ENCODE measurements at regions not wholly inside any gene's neighbourhood (a gene's known extent, or its start where the extent isn't known, plus 50 kb on each side); places are given as distances from the start of the nearest gene placed in this dataset.
A peak's percentile ranks its signal among the peaks of the same experiment; 100 is the strongest.

DNA sequence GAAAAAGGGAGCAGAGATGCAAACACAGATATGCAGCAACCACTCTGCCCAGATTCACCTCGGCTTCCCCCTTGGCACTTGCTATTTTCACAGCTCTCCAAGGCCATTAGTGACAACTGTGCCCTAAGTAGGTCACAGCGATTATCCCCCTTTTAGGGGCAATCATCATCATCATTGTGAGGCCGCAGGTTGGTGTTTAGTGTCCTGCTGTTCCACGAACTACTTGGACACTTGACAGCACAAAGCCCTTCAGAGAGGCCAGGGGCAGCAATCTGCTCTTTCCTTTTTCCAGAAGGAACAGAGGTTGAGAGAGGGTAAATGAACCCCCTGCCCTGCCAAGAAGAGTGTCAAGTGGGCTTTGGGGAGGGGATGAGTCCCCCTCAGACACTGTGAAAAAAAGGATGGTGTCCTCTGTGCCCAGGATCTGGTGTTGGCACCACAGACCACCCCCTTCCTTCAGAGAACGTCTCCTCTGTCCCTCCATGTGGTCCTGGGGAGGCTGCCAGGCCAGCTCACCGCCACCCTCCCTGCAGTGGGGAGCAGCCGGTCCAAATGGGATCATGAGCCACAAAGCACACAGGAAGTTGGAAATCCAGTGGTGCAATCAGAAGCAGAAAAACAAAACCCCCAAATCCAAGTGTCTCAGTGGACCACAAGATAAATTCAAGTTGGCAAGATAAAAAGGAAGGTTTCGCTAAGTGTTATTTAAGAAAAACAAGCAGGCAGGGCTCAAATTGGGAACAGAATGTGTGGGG lies 78.4 kb upstream of the MED9 start:
- no peak for DNase-seq (ENCODE audit: low read depth in 2 of 2)

- no peak for DNase-seq (ENCODE audit: low read depth in 2 of 2)
These were observed 77.6 kb upstream of the MED9 start for GRCh38 chr17:17398943-17399926.

DNA sequence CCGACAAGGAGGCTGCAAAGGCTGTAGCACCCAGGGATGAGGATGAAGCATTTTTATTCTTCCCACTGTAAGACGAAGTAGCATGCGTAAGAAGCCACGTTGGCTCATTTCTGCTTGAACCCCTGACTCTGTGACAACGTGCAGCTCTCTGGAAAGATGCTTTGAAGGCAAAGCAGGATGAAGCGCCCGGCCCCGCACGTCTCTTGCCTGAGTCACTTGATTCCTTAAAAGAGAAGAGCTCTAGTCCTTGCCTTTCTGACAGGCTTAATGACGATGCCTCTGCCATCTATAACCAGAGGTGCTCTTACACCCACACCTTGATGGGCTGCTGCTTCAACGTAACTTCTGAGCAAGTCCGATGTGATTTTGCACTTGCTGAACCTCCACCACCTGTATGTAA lies 76.7 kb upstream of the MED9 start:
- no peak for DNase-seq (ENCODE audit: low read depth in 2 of 2)

DNA sequence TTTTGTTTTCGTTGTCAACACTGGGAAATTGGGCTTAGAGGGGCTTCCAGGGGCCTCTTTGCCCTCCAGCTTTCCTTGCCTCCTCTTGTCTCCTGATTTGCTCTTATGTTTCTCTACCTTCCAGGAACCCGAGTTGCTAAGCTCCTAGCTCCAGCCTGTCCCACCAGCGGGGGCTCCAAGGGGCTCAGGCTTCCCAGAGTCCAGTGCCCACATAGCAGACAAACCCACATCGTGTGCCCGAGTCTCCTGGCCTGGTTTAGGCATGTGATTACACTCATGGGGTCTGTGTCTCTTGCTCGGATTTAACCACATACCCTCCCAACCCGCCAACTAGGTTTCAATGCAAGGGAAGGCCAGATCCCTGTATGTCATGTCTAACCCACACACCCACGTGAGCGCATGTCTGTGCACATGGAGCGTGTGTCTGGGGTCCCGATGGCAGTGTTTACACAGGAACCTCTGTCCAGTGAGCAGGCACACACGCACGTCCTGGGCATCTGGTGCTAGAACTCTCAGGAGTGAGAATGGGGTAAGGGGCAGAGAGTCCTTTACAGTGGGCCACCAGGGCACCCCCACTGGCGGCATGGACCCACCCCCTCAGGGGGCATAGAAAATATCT lies 76.1 kb upstream of the MED9 start:
- no peak for DNase-seq (ENCODE audit: low read depth in 2 of 2)

GRCh38 chr17:17401271-17401781 lies 75.5 kb upstream of the MED9 start:
- DNase-seq (ENCODE audit: low read depth in 2 of 2): no peak

GRCh38 chr17:17402558-17402957 lies 74.2 kb upstream of the MED9 start:
- DNase-seq (ENCODE audit: low read depth in 2 of 2): no peak

GRCh38 chr17:17403065-17403464 lies 73.7 kb upstream of the MED9 start:
- no peak for DNase-seq (ENCODE audit: low read depth in 2 of 2)

GRCh38 chr17:17403899-17404576 lies 72.8 kb upstream of the MED9 start:
- DNase-seq (ENCODE audit: low read depth in 2 of 2): peak in 1 of 2 donors; percentile 16

GRCh38 chr17:17405673-17406072 lies 71.1 kb upstream of the MED9 start:
- no peak for DNase-seq (ENCODE audit: low read depth in 2 of 2)

- no peak for DNase-seq (ENCODE audit: low read depth in 2 of 2)
These were observed 70.6 kb upstream of the MED9 start for GRCh38 chr17:17406225-17406624.

- no peak for DNase-seq (ENCODE audit: low read depth in 2 of 2)
These were observed 68.5 kb upstream of the MED9 start for GRCh38 chr17:17408236-17408794.

DNA sequence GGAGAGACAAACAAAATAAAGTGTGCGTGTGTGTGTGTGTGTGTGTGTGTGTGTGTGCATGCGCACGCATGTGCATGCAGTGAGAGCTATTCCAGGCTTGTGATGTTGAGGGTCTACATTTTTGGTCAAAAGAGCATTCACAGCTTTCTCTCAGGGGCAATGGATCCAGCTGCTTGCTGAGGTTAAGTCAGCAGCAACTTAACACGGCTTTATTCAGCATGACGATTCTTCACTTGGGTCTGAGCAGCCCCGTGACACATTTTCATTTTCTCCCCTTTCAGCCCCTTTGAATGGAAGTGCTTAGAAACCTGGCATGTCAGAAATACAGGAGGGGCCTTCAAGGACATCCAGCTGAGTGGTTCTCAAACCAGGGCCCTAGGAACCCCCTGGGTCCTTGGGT lies 66.4 kb upstream of the MED9 start:
- no peak for DNase-seq (ENCODE audit: low read depth in 2 of 2)

GRCh38 chr17:17411692-17412091 lies 65.1 kb upstream of the MED9 start:
- DNase-seq (ENCODE audit: low read depth in 2 of 2): no peak

GRCh38 chr17:17412326-17412725 lies 64.5 kb upstream of the MED9 start:
- no peak for DNase-seq (ENCODE audit: low read depth in 2 of 2)

DNA sequence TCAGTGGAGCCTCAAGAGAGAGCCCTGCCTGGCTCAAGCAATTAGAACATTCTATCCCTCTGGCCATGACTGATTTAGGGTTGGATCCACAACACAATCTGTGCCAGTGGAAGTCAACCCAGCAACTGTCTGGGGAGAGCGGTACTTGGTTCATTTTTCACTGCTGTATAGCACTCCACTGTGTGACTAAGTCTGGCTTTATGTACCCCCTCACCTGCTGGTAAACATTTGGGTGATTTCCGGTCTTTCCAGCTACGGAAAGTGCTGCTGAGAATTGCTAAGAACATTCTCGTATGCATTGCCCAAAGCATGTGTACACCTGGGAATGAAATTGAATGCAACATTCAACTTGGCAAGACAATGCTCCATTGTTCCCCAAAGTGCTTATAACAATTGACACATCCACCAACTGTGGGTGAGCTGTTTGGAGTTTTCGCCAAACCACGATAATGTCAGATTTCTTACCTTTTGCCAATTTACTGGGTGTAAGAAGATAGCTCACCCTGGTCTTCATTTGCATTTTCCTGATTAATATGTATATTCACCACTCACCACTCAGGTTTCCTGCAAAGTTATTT lies 63.5 kb upstream of the MED9 start:
- DNase-seq (ENCODE audit: low read depth in 2 of 2): no peak

DNA sequence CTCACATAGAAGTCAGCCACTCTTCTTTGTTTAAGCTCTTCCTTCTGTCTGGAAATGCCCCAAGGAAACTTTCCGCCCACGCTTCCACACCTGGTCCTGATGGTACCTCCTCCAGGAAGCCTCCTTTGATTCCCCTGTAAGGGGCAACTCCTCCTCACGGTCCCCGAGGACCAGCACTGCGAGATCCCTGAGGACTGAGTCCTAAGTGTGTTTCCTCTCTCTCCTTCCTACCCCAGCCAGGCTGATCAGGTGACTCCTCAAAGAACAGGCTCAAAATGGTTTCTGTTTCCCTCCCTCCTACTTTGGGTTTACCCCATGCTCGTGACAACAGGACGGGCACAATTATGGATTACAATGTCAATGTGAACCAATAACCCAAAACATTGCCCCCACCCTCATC lies 63.0 kb upstream of the MED9 start:
- DNase-seq (ENCODE audit: low read depth in 2 of 2): no peak

- DNase-seq (ENCODE audit: low read depth in 2 of 2): no peak
These were observed 62.4 kb upstream of the MED9 start for GRCh38 chr17:17414341-17414805.

GRCh38 chr17:17415006-17415405 lies 61.8 kb upstream of the MED9 start:
- DNase-seq (ENCODE audit: low read depth in 2 of 2): no peak

- DNase-seq (ENCODE audit: low read depth in 2 of 2): no peak
These were observed 60.8 kb upstream of the MED9 start for GRCh38 chr17:17416007-17416399.

GRCh38 chr17:17416400-17417360 lies 60.1 kb upstream of the MED9 start:
- no peak for DNase-seq (ENCODE audit: low read depth in 2 of 2)

All from stimulated activated CD8-positive, alpha-beta memory T cell treated with anti-CD3 and anti-CD28 coated beads, Interleukin-15, amount 100 ng/mL, for 48 hours (primary cell).